GM12892 (cell line): ENCODE measurements at regions not wholly inside any gene's neighbourhood (a gene's known extent, or its start where the extent isn't known, plus 50 kb on each side); places are given as distances from the start of the nearest gene placed in this dataset.

ENCODE experiments used
- POLR2A ChIP-seq: IDR thresholded peaks from 2 replicates; pipeline ENCODE4 v1.6.1; 2011; ENCODE audit warnings: low read depth, low read length, control low read depth
- POLR2AphosphoS5 ChIP-seq: IDR thresholded peaks from 2 replicates; pipeline ENCODE4 v1.6.1; 2011; ENCODE audit warnings: low read depth, low read length, control low read depth

DNA sequence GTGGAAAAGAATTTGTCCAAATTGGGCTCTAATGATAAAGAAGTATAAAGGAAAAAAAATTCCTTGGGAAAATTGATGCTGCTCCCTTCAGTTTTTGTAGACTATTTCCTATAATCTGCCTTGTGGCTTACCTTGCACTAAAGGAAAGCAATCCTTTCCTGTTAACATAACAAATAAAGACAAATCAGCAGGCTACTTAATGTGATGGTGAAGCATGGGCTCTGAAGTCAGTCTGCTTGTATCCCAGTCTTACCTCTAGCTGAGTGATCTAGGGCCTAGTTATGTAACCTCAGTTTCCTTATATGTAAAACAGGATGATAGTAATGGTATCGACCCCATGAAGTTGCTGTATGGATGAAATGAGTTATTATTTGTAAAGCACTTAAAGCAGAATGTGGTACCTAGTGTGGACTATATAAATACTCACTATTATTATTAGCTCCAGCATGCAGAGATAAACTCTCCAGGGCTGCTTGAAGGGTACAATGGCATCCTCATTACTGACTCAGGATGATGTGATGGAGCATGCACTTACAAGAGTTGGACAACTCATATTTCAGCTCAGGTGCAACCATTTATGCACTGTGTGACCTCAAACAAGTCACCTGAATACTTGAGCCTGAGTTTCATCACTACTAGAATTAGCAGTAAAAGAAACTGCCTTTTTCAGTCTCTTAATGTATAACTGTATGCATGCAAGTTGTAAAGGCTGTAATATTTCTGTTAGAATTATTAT lies 156.1 kb downstream of the DKK1 start:
- TF ChIP-seq POLR2A, result no peak
- no peak for TF ChIP-seq POLR2AphosphoS5
